ENCODE measurements at regions not wholly inside any gene's neighbourhood (a gene's known extent, or its start where the extent isn't known, plus 50 kb on each side); places are given as distances from the start of the nearest gene placed in this dataset.
A peak's percentile ranks its signal among the peaks of the same experiment; 100 is the strongest.
"Not testable (repeated sequence)": the region's sequence is repeated elsewhere in the genome, so short reads cannot be mapped to it uniquely, and the experiment has no call there.

- DNase-seq (ENCODE audit: low spot score) = no peak
These were observed 101.8 kb downstream of the RPLP1 start for GRCh38 chr15:69554279-69554961.

GRCh38 chr15:69555080-69555479 lies 102.5 kb downstream of the RPLP1 start:
- no peak for DNase-seq (ENCODE audit: low spot score)

- no peak for DNase-seq (ENCODE audit: low spot score)
These were observed 103.7 kb downstream of the RPLP1 start for GRCh38 chr15:69556344-69556743.

- peak; percentile 98 for DNase-seq (ENCODE audit: low spot score)
These were observed 104.5 kb downstream of the RPLP1 start for GRCh38 chr15:69557020-69557706.

- no peak for DNase-seq (ENCODE audit: low spot score)
These were observed 105.2 kb downstream of the RPLP1 start for GRCh38 chr15:69557707-69558409.

GRCh38 chr15:69559440-69560190 lies 107.0 kb downstream of the RPLP1 start:
- DNase-seq (ENCODE audit: low spot score) = no peak

GRCh38 chr15:69561071-69561784 lies 108.6 kb downstream of the RPLP1 start:
- DNase-seq (ENCODE audit: low spot score) = no peak

GRCh38 chr15:69562116-69562515 lies 109.5 kb downstream of the RPLP1 start:
- no peak for DNase-seq (ENCODE audit: low spot score)

GRCh38 chr15:69562564-69562963 lies 109.9 kb downstream of the RPLP1 start:
- no peak for DNase-seq (ENCODE audit: low spot score)

- no peak for DNase-seq (ENCODE audit: low spot score)
These were observed 112.5 kb downstream of the RPLP1 start for GRCh38 chr15:69565066-69565655.

- not testable (repeated sequence) for DNase-seq (ENCODE audit: low spot score)
These were observed 114.7 kb downstream of the RPLP1 start for GRCh38 chr15:69567238-69567760.

GRCh38 chr15:69568173-69569009 lies 115.8 kb downstream of the RPLP1 start:
- peak; percentile 64 for DNase-seq (ENCODE audit: low spot score)

GRCh38 chr15:69570454-69570853 lies 117.8 kb downstream of the RPLP1 start:
- no peak for DNase-seq (ENCODE audit: low spot score)

GRCh38 chr15:69570997-69571396 lies 118.4 kb downstream of the RPLP1 start:
- no peak for DNase-seq (ENCODE audit: low spot score)

GRCh38 chr15:69573278-69573677 lies 120.7 kb downstream of the RPLP1 start:
- not testable (repeated sequence) for DNase-seq (ENCODE audit: low spot score)

- peak; percentile 61 for DNase-seq (ENCODE audit: low spot score)
These were observed 121.3 kb downstream of the RPLP1 start for GRCh38 chr15:69573815-69574475.

GRCh38 chr15:69574506-69574905 lies 121.9 kb downstream of the RPLP1 start:
- no peak for DNase-seq (ENCODE audit: low spot score)

- DNase-seq (ENCODE audit: low spot score) = no peak
These were observed 122.8 kb downstream of the RPLP1 start for GRCh38 chr15:69575387-69575786.

- DNase-seq (ENCODE audit: low spot score) = peak; percentile 57
These were observed 123.5 kb downstream of the RPLP1 start for GRCh38 chr15:69576035-69576526.
